ENCODE measurements at regions not wholly inside any gene's neighbourhood (a gene's known extent, or its start where the extent isn't known, plus 50 kb on each side); places are given as distances from the start of the nearest gene placed in this dataset.

DNA sequence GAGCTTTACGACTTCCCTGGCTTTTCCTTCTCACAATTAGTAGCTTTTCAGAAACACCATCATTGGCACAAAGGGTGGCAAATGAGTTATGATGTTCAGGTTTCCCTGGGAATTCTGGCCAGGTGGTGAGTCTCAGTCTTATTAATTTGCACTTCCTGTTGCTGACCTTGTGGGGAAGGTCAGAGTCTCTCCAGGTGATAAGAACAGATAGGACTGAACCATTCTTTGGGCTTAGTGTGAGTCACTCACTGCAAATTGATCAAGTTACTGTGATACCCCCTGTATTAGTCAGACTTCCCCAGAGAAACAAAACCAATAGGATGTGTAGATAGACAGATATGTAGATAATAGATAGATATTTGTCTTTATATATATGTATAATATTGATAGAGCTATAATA, 53.8 kb upstream of the RANBP3L start:
- CTCF ChIA-PET, result no interaction called here
- POLR2A ChIA-PET, result no interaction called here

DNA sequence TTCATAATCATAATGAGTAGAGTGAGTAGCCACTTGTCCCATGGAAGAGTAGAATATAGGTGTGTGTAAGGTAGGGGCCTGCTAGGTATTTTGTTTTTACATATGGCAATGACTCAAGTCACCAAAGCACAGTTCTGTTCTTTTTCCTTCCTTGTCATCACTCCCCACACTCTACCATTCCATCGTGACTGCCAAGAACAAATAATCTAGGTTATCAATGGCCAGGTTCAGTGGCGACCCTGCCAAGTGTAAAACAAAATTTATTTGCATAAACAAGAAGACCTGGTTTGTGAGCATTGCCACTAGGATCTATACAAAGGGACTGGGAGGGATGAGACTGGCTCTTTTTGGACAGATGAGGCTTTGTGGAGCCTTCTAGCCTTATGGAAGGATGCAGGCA, 55.2 kb upstream of the RANBP3L start:
- POLR2A ChIA-PET, result no interaction called here
- CTCF ChIA-PET, result interaction anchor here (0.8 kb wide), 1 partner anchor 9 kb away, joined by 3 read pairs; no protein-coding TSS in a partner anchor

DNA sequence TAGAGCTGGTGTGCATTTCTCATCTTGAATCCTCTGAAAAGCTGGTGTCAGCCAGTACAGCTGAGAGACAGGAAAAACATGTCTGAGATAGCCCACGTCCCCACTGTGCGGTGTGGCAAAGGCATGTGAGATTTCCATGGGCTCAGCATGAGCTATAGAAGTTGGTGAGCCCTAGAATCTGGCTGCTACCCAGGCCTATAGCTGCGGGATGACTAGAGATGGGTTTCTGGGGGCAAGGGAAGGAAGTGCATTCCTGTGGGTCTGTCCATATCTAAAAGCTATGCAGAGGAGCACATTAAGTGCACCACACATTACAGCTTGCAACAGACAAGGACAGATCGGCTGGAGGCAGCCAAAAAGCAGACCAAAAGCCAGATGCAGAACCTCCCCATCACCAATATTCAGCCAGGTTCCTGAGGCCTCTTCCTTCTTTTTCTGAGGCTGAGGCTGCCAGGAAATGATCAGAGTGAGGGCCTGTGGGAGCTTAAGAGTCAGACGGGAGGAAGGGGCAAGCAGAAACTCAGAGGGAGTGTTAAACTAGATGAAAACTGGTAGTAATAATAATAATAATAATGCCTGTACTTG, 55.8 kb upstream of the RANBP3L start:
- ChIA-PET CTCF (interaction anchor here (0.8 kb wide), 1 partner anchor 8 kb away, joined by 3 read pairs; no protein-coding TSS in a partner anchor), POLR2A (no interaction called here)

DNA sequence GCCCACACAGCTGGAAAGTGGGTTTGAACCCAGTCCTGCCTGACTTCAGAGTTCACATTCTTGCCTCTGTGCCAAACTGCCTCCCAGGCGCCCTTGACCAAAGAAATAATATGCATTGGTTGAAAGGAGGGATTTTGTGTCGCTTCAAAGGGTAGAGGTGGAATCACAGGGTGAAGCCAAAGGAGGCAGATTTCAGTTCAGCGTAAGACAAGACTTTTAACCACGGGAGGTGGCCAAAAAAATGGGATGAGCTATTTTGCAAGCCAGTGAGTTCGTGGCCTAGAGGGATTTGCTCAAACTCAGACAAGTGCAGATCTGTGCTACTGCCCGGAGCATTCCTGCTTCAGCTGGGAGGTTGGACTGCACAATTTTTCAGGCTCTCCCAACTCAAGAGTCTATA, 57.6 kb upstream of the RANBP3L start:
- ChIA-PET CTCF (no interaction called here), POLR2A (no interaction called here)

DNA sequence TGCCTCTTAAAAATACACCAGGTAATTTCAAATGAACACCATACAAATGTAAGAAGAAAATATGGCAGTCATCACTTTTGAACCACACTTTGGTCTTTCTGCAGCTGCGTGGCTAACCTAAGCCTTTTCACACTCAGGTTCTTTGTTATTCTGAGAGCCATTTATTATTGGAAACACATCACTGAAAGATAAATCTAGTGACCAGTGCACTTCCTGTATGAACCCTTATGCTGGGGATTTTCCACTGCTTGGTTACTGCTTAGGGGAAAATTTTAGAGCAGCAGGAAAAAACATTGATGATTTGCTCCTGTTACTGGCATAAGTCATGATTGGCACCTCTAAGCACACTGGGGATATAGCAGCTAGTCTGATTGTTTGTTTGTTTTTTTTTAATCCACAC, 58.6 kb upstream of the RANBP3L start:
- POLR2A ChIA-PET, result no interaction called here
- CTCF ChIA-PET, result interaction anchor here (0.7 kb wide), 1 partner anchor 60 kb away, joined by 3 read pairs; no protein-coding TSS in a partner anchor

DNA sequence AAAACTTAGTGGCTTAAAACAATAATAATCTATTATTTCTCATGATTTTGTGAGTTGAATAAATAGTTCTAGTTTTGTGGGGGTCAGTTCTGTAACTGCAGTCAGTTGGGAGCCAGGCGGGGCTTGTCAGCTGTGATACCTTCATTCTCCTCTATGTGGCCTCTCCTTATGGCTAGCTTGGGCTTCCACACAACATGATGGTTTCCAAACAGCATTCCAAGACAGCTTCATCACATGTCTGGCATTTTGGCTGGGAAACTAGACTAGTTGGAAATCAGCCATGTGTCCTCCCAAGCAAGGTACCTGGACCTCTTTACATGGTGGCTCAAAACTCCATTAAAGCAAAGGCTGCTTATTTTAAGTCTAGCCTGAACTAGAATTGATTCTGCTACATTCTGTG, 61.4 kb upstream of the RANBP3L start:
- ChIA-PET POLR2A (no interaction called here), CTCF (no interaction called here)

DNA sequence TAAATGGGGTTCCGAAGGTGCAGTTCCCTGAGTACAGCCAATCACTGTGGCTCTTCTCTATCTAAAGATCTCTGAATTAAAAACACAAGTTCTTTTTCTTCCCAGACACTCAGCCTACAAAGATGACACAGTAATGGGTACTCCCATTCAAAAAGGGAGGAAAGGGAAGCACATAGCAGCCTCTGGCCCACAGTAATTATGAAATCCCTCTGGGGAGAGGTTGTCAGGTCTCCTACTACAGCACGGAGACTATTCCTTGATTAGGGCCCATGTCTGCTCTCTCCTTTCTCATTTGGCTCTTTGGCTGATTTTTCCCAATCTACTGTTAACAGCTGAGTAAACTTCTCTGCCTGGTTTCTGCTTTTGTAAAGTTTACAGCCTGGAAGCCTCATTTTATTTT, 62.0 kb upstream of the RANBP3L start:
- CTCF ChIA-PET, result no interaction called here
- POLR2A ChIA-PET, result no interaction called here

DNA sequence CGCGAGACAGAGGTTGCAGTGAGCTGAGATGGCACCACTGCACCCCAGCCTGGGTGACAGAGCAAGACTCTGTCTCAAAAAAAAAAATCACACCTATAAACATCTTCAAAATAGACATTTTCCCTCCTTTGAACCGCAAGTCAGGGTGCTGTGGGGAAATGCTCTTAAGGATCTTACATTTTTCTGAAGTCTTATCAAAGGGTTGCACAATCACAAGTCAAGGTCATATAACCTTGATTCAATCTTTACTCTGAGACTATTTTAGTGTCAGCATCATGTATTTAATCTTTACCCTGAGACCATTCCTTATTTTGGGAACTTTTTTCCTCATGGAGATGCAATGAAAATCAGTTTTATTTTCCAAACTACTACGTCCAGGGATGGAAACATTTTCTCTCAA, 62.8 kb upstream of the RANBP3L start:
- POLR2A ChIA-PET, result no interaction called here
- CTCF ChIA-PET, result no interaction called here

DNA sequence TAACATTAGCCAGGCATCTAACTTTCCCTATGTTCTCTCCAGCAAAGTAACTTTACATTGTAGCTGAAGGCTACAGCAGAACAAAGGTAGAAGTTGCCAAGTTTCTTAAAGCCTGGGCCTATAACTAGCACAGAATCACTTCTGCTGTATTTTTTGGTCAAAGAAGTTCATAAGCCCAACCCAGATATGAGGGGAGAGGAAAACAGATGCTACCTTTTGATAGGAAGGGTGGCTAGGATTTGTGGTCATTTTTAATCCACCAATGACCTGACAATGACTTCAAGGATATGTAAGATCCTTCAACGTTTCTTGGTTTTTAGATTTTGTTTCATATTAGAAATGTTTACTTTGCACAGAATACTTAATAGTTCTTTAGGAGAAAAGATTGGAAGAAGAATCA, 64.2 kb upstream of the RANBP3L start:
- POLR2A ChIA-PET, result no interaction called here
- CTCF ChIA-PET, result interaction anchor here (0.9 kb wide), 1 partner anchor 9 kb away, joined by 3 read pairs; no protein-coding TSS in a partner anchor

DNA sequence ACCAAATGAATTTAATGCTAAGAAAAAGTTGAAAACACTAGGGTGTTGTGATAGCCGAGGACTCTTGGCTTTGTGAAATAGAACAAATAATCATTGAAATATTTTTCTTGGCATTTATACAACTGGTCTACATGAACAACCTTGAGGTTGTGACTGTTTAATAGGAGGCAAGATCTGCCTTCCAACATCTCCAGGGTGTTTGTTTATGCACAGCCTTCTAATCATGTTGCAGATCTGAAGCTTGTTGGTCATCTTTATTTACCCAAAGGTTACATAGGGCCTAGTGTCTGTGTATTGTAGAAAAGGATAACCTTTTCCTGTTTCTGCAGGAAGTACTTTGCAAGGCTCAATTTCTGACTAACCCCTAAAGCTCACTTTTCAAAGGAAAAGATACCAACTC, 65.2 kb upstream of the RANBP3L start:
- CTCF ChIA-PET, result no interaction called here

DNA sequence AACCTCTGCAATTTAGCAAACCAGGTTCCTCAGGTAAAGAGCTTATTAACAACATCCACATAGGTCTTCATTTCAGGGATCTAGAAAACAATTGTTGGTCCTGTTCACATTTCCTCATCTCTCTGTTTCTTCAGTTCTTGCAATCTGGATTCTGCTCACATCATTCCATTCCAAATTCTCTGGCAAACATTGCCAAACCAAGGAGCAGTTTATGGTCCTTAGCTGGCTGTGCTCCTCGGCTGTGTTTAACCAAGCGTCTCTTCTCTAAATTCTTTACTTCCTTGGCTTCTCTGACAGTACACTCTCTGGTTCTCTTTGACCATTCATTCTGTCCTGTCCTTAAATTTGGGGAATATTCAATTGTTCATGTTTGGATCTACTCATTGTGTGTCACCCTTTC, 65.8 kb upstream of the RANBP3L start:
- CTCF ChIA-PET, result no interaction called here
- POLR2A ChIA-PET, result no interaction called here

More for the DNA sequence above, 65.2 kb upstream of the RANBP3L start:
- POLR2A ChIA-PET, result no interaction called here

DNA sequence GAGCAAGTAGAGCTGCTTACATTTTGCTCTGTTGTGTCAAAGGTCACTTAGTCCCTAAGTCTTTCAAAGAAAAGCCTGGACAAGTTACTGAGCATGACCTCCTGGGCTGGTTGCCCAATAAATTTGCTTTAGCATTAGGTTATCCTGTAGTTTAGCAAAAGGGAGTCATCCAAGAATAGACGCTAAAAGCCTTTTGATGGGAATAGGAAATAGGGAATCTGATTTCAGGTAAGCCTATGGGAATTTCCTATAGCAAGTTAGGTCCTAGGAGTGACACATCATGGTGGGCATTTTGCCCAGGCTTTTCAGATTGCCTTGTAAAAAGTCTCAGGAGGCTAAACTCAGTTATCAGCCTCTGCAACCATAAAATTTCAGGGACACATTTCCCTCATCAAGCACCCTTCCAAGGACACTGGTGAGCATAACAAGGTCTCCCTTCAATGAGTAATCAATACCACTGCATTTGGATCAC, 67.6 kb upstream of the RANBP3L start:
- ChIA-PET POLR2A (no interaction called here), CTCF (no interaction called here)

DNA sequence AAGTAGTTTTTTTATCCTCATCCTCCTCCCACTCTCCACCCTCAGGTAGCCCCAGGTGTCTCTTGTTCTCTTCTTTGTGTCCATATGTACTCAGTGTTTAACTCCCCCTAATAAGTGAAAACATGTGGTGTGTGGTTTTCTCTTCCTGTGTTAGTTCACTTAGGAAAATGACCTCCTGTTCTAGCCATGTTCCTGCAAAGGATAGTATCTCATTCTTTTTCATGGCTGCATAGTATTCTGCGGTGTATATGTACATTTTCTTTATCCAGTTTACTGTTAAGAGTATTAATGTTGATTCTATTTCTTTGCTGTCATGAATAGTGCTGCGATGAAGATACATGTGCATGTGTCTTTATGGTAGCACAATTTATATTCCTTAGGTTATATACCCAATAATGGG, 68.4 kb upstream of the RANBP3L start:
- CTCF ChIA-PET, result no interaction called here
- POLR2A ChIA-PET, result no interaction called here

DNA sequence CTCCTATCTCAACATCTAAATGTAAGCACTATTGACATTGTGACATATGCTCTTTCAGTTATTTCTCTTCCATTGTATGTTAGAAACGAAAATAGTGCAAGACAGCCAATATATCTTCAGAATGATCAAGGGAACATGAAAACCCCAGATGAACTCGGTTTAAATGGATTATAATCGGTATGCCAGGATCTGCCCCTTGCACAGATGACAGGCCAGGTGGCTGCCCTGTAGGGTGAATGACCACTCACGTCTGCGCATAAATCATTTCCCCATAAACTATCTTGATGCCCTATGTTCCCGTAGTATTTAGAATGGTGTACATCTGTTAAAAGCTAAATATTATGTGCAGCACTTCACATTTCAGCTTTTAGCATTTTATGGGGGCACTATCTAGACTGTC, 69.7 kb upstream of the RANBP3L start:
- CTCF ChIA-PET, result no interaction called here

DNA sequence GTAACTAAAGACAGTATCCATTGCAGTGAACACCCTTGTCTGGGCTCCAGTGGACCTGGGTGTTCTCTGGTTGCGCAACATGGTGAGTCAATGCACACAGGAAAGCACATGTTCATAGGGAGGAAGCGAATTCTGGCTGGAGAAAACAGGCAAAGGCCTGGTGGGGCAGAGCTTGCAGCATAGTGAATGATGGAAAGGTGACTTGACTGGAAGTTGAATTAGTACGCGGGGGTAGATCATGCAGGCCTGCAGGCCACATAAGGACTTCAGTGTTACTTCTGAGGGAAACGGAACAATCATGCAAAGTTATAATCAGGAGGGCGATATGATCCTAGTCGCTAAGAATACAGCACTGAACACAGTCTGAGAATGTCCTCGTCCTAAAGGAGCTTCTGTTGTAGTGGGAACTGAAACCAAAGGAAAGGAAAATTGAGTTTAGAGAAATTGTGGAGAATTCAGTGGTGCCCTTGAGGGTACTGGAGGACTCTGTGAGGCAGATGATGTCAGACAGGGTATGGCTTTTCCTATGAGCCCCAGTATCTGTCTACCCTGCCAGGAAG, 71.9 kb upstream of the RANBP3L start:
- POLR2A ChIA-PET, result no interaction called here
- CTCF ChIA-PET, result no interaction called here

More for the DNA sequence above, 69.7 kb upstream of the RANBP3L start:
- POLR2A ChIA-PET, result no interaction called here

DNA sequence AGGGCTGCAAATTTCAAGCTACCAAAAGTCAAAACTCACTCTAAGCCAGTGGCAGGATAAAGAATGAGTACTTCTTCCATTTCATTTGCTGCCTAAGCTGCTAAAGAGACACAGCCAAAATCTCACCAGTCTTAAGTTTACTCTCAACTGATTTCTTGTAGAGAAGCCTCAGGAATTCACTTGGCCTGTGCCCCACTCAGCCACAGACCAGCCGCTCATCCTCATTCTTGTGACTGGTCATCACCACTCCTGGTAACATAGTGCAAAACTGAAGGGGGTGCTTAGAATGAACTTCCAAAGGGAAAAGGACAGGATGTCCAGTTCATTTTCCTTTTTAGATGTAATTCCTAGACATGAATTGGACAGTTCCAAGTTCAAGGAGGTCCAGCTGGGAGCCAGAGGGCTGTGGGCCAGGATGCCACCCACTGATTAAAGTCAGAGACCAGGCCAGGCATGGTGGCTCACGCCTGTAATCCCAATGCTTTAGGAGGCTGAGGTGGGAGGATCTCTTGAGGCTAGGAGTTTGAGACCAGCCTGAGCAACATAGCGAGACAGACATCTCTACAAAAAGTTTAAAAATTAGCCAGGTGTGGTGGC, 72.7 kb upstream of the RANBP3L start:
- POLR2A ChIA-PET, result no interaction called here
- CTCF ChIA-PET, result no interaction called here

DNA sequence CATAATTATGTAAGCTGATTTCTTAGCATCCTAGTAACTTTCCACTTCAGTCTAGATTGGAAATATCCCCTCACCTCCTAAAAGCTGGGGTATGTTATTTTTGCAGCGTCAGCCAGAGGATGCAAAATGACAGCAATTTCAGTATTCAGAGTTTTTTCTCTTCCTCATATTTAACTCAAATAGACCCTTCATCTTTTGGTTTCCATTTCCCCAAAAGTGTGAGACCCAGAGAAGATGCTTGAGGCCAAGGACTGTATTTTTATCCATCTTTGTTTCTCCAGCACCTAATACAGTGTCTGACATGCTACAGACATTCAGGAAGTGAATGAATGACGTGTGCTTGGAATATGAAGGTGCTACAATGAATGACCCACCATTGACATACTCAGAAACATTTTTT, 75.5 kb upstream of the RANBP3L start:
- ChIA-PET POLR2A (no interaction called here), CTCF (no interaction called here)

DNA sequence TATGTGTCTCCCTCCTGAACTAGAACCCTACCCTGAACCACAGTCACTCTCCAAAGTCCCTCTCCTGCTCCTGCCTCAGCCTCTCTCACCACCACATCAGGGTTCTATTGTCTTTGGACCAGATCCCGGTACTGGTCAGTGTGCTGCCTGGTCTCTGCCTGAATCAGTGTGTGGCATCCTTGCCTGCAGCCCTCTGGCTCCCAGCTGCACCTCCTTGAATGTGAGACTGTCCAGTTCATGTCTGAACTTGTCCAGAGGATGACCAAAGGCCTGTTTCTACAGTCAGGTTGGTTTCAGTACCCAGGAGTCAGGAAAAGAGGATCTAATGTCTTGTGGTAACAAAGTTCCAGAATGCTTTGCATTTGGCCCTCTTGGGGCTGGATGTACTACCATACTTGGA, 76.8 kb upstream of the RANBP3L start:
- CTCF ChIA-PET, result no interaction called here
- POLR2A ChIA-PET, result no interaction called here

DNA sequence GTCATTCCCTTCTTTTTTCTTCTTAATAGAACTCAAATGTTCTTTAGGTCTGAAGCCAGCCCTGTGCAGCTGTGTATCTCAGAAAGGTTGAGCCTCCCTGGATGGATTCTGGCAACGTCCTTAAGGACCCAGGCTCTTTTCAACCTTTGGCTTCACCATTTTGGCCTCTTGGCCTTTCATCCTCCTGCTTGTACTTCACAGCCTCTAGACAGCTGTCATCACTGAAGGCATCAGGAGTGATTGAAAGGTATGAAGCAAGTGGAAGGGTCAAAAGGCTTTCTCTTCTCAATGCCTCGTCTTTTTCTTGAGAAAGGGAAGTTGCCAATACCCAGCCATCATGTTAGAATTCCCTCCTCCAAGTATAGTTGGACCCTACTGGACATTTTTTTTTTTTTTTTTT, 81.2 kb upstream of the RANBP3L start:
- CTCF ChIA-PET, result interaction anchor here (0.7 kb wide), 1 partner anchor 272 kb away, joined by 3 read pairs; no protein-coding TSS in a partner anchor
- POLR2A ChIA-PET, result no interaction called here

DNA sequence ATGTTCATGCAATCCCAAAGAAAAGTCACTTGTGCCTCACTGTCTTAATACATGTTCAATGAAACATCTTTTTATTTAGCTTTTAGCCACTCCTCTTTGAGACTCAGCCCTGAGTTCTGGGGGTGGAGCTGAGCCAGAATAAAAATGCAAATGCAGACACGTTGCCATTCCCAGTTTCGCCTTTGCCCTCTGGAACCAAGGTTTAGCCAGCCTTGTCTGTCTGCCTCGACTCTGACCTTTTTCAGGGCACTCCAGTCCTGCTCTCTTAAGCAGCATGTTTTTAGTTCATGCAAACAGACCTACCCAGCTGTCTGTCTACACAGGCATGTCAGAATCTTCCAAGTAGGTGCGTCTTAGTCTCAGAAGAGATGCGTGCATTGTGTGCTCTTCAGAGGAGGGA, 82.2 kb upstream of the RANBP3L start:
- POLR2A ChIA-PET, result no interaction called here
- CTCF ChIA-PET, result no interaction called here

DNA sequence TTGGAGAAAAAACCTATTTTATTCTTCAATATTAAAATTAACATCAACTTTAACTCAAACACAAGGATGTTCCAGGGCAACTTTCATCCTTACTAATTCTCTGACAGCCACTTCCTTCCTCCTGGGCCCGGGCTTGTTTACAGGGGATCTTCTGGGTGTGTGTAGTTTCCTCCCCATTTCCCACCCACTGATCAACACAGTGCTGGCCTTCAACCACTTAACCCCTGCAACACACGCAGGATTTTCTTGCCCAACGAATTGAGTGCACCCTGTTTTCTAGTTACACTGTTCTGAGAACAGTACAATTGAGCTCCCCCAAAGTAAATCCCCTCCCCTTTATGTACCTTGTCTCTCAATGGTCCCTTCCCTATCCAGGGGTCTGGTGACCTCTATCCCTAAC, 83.1 kb upstream of the RANBP3L start:
- ChIA-PET CTCF (no interaction called here), POLR2A (no interaction called here)

DNA sequence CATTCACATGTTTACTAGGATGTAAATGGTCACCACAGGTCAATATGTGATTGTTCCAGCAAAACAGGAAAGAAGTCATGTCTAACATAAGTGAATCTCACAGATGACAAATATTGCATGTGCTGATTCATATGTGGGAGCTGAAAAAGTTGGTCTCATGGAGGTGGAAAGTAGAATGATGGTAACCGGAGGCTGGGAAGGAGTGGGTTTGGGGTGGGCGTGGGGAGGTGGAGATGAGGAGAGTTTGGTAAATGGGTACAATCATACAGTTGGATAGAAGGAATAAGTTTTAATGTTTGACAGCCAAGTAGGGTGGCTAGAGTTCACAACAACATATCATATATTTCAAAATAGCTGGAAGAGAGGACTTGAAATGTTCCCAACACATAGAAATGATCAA, 83.8 kb upstream of the RANBP3L start:
- POLR2A ChIA-PET, result no interaction called here
- CTCF ChIA-PET, result no interaction called here

Data from activated CD8-positive, alpha-beta memory T cell treated with anti-CD3 and anti-CD28 coated beads for 36 hours (primary cell).